Jurkat, Clone E6-1 (cell line): ENCODE measurements at regions not wholly inside any gene's neighbourhood (a gene's known extent, or its start where the extent isn't known, plus 50 kb on each side); places are given as distances from the start of the nearest gene placed in this dataset.

Experiments
- DNase-seq: peaks from one replicate; pipeline ENCODE4 v3.0.0-alpha.2; 2011; ENCODE audit warnings: low read depth, low spot score
- H3K4me3 ChIP-seq: 2 replicates; pipeline ENCODE4 v1.5.1; 2011; ENCODE audit warnings: mild to moderate bottlenecking, low read length, control low read depth, moderate library complexity

GRCh38 chr18:76771192-76771799 is 51.1 kb upstream of the ZNF236 start:
- no peak for DNase-seq
- no peak overlapping the region for H3K4me3 ChIP-seq

- no peak overlapping the region for H3K4me3 ChIP-seq
- no peak for DNase-seq
Measured at GRCh38 chr18:76767954-76768353, 54.4 kb upstream of the ZNF236 start.

GRCh38 chr18:76766429-76766828 is 55.9 kb upstream of the ZNF236 start:
- H3K4me3 ChIP-seq: no peak overlapping the region
- DNase-seq: no peak

GRCh38 chr18:76765649-76766048 is 56.7 kb upstream of the ZNF236 start:
- no peak for DNase-seq
- H3K4me3 ChIP-seq: no peak overlapping the region

- no peak for DNase-seq
- H3K4me3 ChIP-seq: no peak overlapping the region
Measured at GRCh38 chr18:76764291-76764901, 58.0 kb upstream of the ZNF236 start.

GRCh38 chr18:76759056-76759455 is 63.3 kb upstream of the ZNF236 start:
- no peak overlapping the region for H3K4me3 ChIP-seq
- DNase-seq: no peak

- H3K4me3 ChIP-seq: no peak overlapping the region
- no peak for DNase-seq
Measured at GRCh38 chr18:76757925-76758324, 64.4 kb upstream of the ZNF236 start.

GRCh38 chr18:76757335-76757734 is 65.0 kb upstream of the ZNF236 start:
- no peak overlapping the region for H3K4me3 ChIP-seq
- no peak for DNase-seq

- DNase-seq: no peak
- no peak overlapping the region for H3K4me3 ChIP-seq
Measured at GRCh38 chr18:76756531-76757253, 65.7 kb upstream of the ZNF236 start.

- no peak for DNase-seq
- H3K4me3 ChIP-seq: no peak overlapping the region
Measured at GRCh38 chr18:76754351-76754750, 68.0 kb upstream of the ZNF236 start.

GRCh38 chr18:76752400-76752799 is 70.0 kb upstream of the ZNF236 start:
- DNase-seq: no peak
- no peak overlapping the region for H3K4me3 ChIP-seq

GRCh38 chr18:76750917-76751890 is 71.2 kb upstream of the ZNF236 start:
- no peak overlapping the region for H3K4me3 ChIP-seq
- DNase-seq: no peak

- H3K4me3 ChIP-seq: no peak overlapping the region
- DNase-seq: no peak
Measured at GRCh38 chr18:76750269-76750668, 72.1 kb upstream of the ZNF236 start.

- DNase-seq: no peak
- no peak overlapping the region for H3K4me3 ChIP-seq
Measured at GRCh38 chr18:76747676-76748075, 74.7 kb upstream of the ZNF236 start.

GRCh38 chr18:76741346-76741745 is 81.0 kb upstream of the ZNF236 start:
- no peak overlapping the region for H3K4me3 ChIP-seq
- DNase-seq: no peak

GRCh38 chr18:76736309-76736708 is 86.0 kb upstream of the ZNF236 start:
- H3K4me3 ChIP-seq: no peak overlapping the region
- no peak for DNase-seq

- DNase-seq: no peak
- H3K4me3 ChIP-seq: no peak overlapping the region
Measured at GRCh38 chr18:76730901-76731300, 91.5 kb upstream of the ZNF236 start.

GRCh38 chr18:76727589-76727988 is 94.8 kb upstream of the ZNF236 start:
- H3K4me3 ChIP-seq: no peak overlapping the region
- DNase-seq: no peak

GRCh38 chr18:76725445-76725844 is 96.9 kb upstream of the ZNF236 start:
- no peak for DNase-seq
- no peak overlapping the region for H3K4me3 ChIP-seq
